GM12878 (cell line): ENCODE measurements at regions not wholly inside any gene's neighbourhood (a gene's known extent, or its start where the extent isn't known, plus 50 kb on each side); places are given as distances from the start of the nearest gene placed in this dataset.

Experiments
- CEBPB ChIP-seq, 2 experiments: fragments of 150-350 bp in 1 of 2; IDR thresholded peaks; 2 replicates each; pipeline ENCODE4 v1.6.1; 2012 to 2014; ENCODE audit warnings: low read depth in 2 of 2, low read length in 2 of 2, borderline replicate concordance in 1 of 2, inconsistent platforms in 1 of 2
- CTCF ChIP-seq, 3 experiments: IDR thresholded peaks in 2 of 3; conservative IDR thresholded peaks in 1 of 3; 2 replicates each; pipeline ENCODE4 v1.5.1; 2011; ENCODE audit warnings: low read depth in 3 of 3, low read length in 3 of 3, mild to moderate bottlenecking in 3 of 3, control low read depth in 2 of 3, moderate library complexity in 2 of 3, inconsistent platforms in 1 of 3, mixed read lengths in 1 of 3; ENCODE audit not compliant: control insufficient read depth in 2 of 3, insufficient read depth in 1 of 3; ENCODE audit errors: extremely low read depth in 1 of 3
- GABPA ChIP-seq: IDR thresholded peaks from 2 replicates; pipeline ENCODE4 v1.6.1; 2014; ENCODE audit warnings: antibody characterized with exemption, low read depth, mild to moderate bottlenecking, inconsistent platforms
- IKZF1 ChIP-seq: fragments of 450-650 bp; conservative IDR thresholded peaks from 2 replicates; pipeline ENCODE4 v1.6.1; 2017; ENCODE audit warnings: antibody characterized with exemption, mild to moderate bottlenecking
- POLR2AphosphoS5 ChIP-seq: IDR thresholded peaks from 2 replicates; pipeline ENCODE4 v1.6.1; 2011; ENCODE audit warnings: mild to moderate bottlenecking, low read length, inconsistent platforms
- TAF1 ChIP-seq: IDR thresholded peaks from 2 replicates; pipeline ENCODE4 v1.6.1; 2011; ENCODE audit warnings: mild to moderate bottlenecking, low read depth, low read length, borderline replicate concordance
- TF ChIP-seq, protein P1 (sequence below): IDR thresholded peaks from 2 replicates; pipeline ENCODE4 v1.6.1; 2011; ENCODE audit warnings: mild to moderate bottlenecking, low read depth, low read length, moderate library complexity; ENCODE audit not compliant: insufficient replicate concordance
- TF ChIP-seq, protein P2 (sequence below): fragments of 450-650 bp; IDR thresholded peaks from 2 replicates; pipeline ENCODE4 v1.6.1; 2017; ENCODE audit warnings: antibody characterized with exemption, mild to moderate bottlenecking, moderate library complexity

- TF ChIP-seq IKZF1 (no peak), CTCF (IDR thresholded peaks at IDR 0.05 in 2 of 3, conservative IDR thresholded peaks at IDR 0.05 in 1 of 3; ENCODE audit: control insufficient read depth in 2 of 3, extremely low read depth in 1 of 3, insufficient read depth in 1 of 3, low read depth in 3 of 3, low read length in 3 of 3) (no peak), TAF1 (no peak), CEBPB (IDR thresholded peaks at IDR 0.05; ENCODE audit: borderline replicate concordance in 1 of 2, low read depth in 2 of 2, low read length in 2 of 2) (no peak), GABPA (no peak), POLR2AphosphoS5 (no peak)
- TF ChIP-seq, protein P1, sequence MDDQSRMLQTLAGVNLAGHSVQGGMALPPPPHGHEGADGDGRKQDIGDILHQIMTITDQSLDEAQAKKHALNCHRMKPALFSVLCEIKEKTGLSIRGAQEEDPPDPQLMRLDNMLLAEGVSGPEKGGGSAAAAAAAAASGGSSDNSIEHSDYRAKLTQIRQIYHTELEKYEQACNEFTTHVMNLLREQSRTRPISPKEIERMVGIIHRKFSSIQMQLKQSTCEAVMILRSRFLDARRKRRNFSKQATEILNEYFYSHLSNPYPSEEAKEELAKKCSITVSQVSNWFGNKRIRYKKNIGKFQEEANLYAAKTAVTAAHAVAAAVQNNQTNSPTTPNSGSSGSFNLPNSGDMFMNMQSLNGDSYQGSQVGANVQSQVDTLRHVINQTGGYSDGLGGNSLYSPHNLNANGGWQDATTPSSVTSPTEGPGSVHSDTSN: no peak
- TF ChIP-seq, protein P2, sequence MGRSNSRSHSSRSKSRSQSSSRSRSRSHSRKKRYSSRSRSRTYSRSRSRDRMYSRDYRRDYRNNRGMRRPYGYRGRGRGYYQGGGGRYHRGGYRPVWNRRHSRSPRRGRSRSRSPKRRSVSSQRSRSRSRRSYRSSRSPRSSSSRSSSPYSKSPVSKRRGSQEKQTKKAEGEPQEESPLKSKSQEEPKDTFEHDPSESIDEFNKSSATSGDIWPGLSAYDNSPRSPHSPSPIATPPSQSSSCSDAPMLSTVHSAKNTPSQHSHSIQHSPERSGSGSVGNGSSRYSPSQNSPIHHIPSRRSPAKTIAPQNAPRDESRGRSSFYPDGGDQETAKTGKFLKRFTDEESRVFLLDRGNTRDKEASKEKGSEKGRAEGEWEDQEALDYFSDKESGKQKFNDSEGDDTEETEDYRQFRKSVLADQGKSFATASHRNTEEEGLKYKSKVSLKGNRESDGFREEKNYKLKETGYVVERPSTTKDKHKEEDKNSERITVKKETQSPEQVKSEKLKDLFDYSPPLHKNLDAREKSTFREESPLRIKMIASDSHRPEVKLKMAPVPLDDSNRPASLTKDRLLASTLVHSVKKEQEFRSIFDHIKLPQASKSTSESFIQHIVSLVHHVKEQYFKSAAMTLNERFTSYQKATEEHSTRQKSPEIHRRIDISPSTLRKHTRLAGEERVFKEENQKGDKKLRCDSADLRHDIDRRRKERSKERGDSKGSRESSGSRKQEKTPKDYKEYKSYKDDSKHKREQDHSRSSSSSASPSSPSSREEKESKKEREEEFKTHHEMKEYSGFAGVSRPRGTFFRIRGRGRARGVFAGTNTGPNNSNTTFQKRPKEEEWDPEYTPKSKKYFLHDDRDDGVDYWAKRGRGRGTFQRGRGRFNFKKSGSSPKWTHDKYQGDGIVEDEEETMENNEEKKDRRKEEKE: no peak
These were observed 549.0 kb downstream of the EPHA3 start for GRCh38 chr3:89656388-89656787.
